ENCODE measurements at regions not wholly inside any gene's neighbourhood (a gene's known extent, or its start where the extent isn't known, plus 50 kb on each side); places are given as distances from the start of the nearest gene placed in this dataset.
"Not testable (repeated sequence)": the region's sequence is repeated elsewhere in the genome, so short reads cannot be mapped to it uniquely, and the experiment has no call there.

- Histone ChIP-seq H3K36me3 (no peaks in the 10 kb centered on the region), H3K27me3 (peaks cover 0 to 35% (median 7%) of the 10 kb centered on the region in 7 donors), H3K4me1 (no peaks in the 10 kb centered on the region), H3K27ac (no peak overlapping the region), H3K9me3 (peaks cover 0 to 6% (median 0%) of the 10 kb centered on the region in 11 donors), H3K4me3 (no peak overlapping the region)
- intact Hi-C loops (cut with DNase I), result no loop called here
- WGBS, 2 donors, result 72 to 93% methylated on average over 5 of the region's 5 CpGs
- DNase-seq (no peak), ATAC-seq (no peak)
- TF ChIP-seq CTCF (IDR thresholded peaks at IDR 0.05), result no peak
Measured at GRCh38 chrX:447052-447451, 60.3 kb upstream of the PPP2R3B start.

GRCh38 chrX:451750-452149, 65.0 kb upstream of the PPP2R3B start:
- DNase-seq, H3K4me3 ChIP-seq, H3K4me1 ChIP-seq, H3K36me3 ChIP-seq, ATAC-seq, H3K27ac ChIP-seq, H3K9me3 ChIP-seq: not testable (repeated sequence)
- intact Hi-C loops (cut with DNase I), result loop anchor here in 1 of 10 donors (10.0 kb wide), 1 partner anchor 323 kb away; no protein-coding TSS in a partner anchor
- H3K27me3 ChIP-seq, result peaks cover 0 to 33% (median 7%) of the 10 kb centered on the region in 7 donors
- WGBS, 2 donors, result 64 to 69% methylated on average over 12 of the region's 12 CpGs

GRCh38 chrX:452598-452997, 65.9 kb upstream of the PPP2R3B start:
- Histone ChIP-seq H3K27ac (no peak overlapping the region), H3K4me1 (no peaks in the 10 kb centered on the region), H3K36me3 (no peaks in the 10 kb centered on the region), H3K4me3 (no peak overlapping the region), H3K9me3 (peaks cover 0 to 8% (median 4%) of the 10 kb centered on the region in 11 donors), H3K27me3 (peaks cover 0 to 24% (median 7%) of the 10 kb centered on the region in 7 donors)
- DNase-seq (no peak), ATAC-seq (no peak)
- no peak for TF ChIP-seq CTCF (IDR thresholded peaks at IDR 0.05)
- intact Hi-C loops (cut with DNase I), result loop anchor here in 1 of 10 donors (10.0 kb wide), 1 partner anchor 322 kb away; no protein-coding TSS in a partner anchor

GRCh38 chrX:454514-454913, 67.8 kb upstream of the PPP2R3B start:
- ATAC-seq, DNase-seq, H3K27ac ChIP-seq, H3K4me1 ChIP-seq, H3K36me3 ChIP-seq, H3K9me3 ChIP-seq, H3K4me3 ChIP-seq: not testable (repeated sequence)
- H3K27me3 ChIP-seq, result peaks cover 0 to 11% (median 3%) of the 10 kb centered on the region in 7 donors
- intact Hi-C loops (cut with DNase I), result loop anchor here in 1 of 10 donors (10.0 kb wide), 1 partner anchor 320 kb away; no protein-coding TSS in a partner anchor
- 97 to 98% methylated on average over 7 of the region's 7 CpGs for WGBS, 2 donors

GRCh38 chrX:455199-455598, 68.5 kb upstream of the PPP2R3B start:
- no peak for TF ChIP-seq CTCF (IDR thresholded peaks at IDR 0.05)
- H3K27ac ChIP-seq, result no peak overlapping the region
- H3K27me3 ChIP-seq, result peaks cover 0 to 11% (median 0%) of the 10 kb centered on the region in 7 donors
- no peak overlapping the region for H3K4me3 ChIP-seq
- DNase-seq (no peak), ATAC-seq (no peak)
- intact Hi-C loops (cut with DNase I), result loop anchor here in 1 of 10 donors (10.0 kb wide), 1 partner anchor 320 kb away; no protein-coding TSS in a partner anchor
- peaks cover 0 to 8% (median 4%) of the 10 kb centered on the region in 11 donors for H3K9me3 ChIP-seq
- 69 to 70% methylated on average over 8 of the region's 8 CpGs for WGBS, 2 donors
- no peaks in the 10 kb centered on the region for H3K4me1 ChIP-seq
- no peaks in the 10 kb centered on the region for H3K36me3 ChIP-seq
